Caco-2 (cell line): ENCODE measurements at regions not wholly inside any gene's neighbourhood (a gene's known extent, or its start where the extent isn't known, plus 50 kb on each side); places are given as distances from the start of the nearest gene placed in this dataset.
"Not testable (repeated sequence)": the region's sequence is repeated elsewhere in the genome, so short reads cannot be mapped to it uniquely, and the experiment has no call there.

ENCODE experiments used
- BruUV-seq: library from RNA; stranded (reverse); fragments of 400-500 nt; replicated peaks from 2 replicates; lab custom pipeline; 2021; lab: Mats Ljungman, UMichigan
- CTCF ChIA-PET: fragments of 300-600 bp; sonication (Branson Sonifier 250); formaldehyde crosslinking; loops from one replicate; lab custom pipeline; 2022; ENCODE audit warnings: antibody characterized with exemption; lab: Charles Lee
- POLR2A ChIA-PET: fragments of 300-600 bp; sonication (Branson Sonifier 250); formaldehyde crosslinking; loops from one replicate; lab custom pipeline; 2022; ENCODE audit warnings: antibody characterized with exemption; lab: Charles Lee
- DNase-seq, 2 experiments: peaks; one replicate each; pipeline versions ENCODE4 v3.0.0 to v3.0.0-alpha.2; 2020 to 2022
- H3K27me3 ChIP-seq: replicated peaks from 2 replicates; pipeline ENCODE4 v1.6.0; 2011; ENCODE audit warnings: low read length; ENCODE audit not compliant: control insufficient read depth, insufficient read depth
- H3K36me3 ChIP-seq: 2 replicates; pipeline ENCODE4 v1.5.1; 2011; ENCODE audit warnings: low read length; ENCODE audit not compliant: control insufficient read depth, insufficient read depth
- H3K4me1 ChIP-seq: fragments of 250-450 bp; sonication (Bioruptor Pico); 2 replicates; pipeline ENCODE4 v1.5.1; 2020; ENCODE audit warnings: mild to moderate bottlenecking
- H3K4me3 ChIP-seq: 2 replicates; pipeline ENCODE4 v1.5.1; 2011; ENCODE audit warnings: low read depth, mild to moderate bottlenecking, control low read depth, low read length
- H3K9me3 ChIP-seq: fragments of 250-450 bp; sonication (Bioruptor Pico); 2 replicates; pipeline ENCODE4 v1.5.1; 2020; ENCODE audit warnings: mild to moderate bottlenecking, moderate library complexity
- H3K27ac Mint-ChIP-seq: one replicate; pipeline ENCODE4 v1.8.0; 2022; ENCODE audit warnings: mixed read lengths; ENCODE audit not compliant: unreplicated experiment
- H3K27me3 Mint-ChIP-seq: one replicate; pipeline ENCODE4 v1.8.0; 2022; ENCODE audit warnings: mixed read lengths; ENCODE audit not compliant: insufficient read depth, unreplicated experiment
- H3K36me3 Mint-ChIP-seq: one replicate; pipeline ENCODE4 v1.8.0; 2022; ENCODE audit warnings: mild to moderate bottlenecking, mixed read lengths; ENCODE audit not compliant: insufficient read depth, unreplicated experiment
- H3K4me1 Mint-ChIP-seq: one replicate; pipeline ENCODE4 v1.8.0; 2022; ENCODE audit warnings: low read depth, mixed read lengths; ENCODE audit not compliant: unreplicated experiment
- H3K4me3 Mint-ChIP-seq: one replicate; pipeline ENCODE4 v1.8.0; 2022; ENCODE audit warnings: mild to moderate bottlenecking, moderate library complexity, mixed read lengths; ENCODE audit not compliant: unreplicated experiment
- H3K9me3 Mint-ChIP-seq: one replicate; pipeline ENCODE4 v1.8.0; 2022; ENCODE audit warnings: mixed read lengths; ENCODE audit not compliant: unreplicated experiment
- intact Hi-C: fragments of 100-400 bp; cut with micrococcal nuclease; formaldehyde crosslinking; loops from one replicate; pipeline ENCODE4 v1.10.0; 2022; ENCODE audit not compliant: unreplicated experiment
- TF ChIP-seq, protein P1 (sequence below), 2 experiments: fragments of 200-600 bp in 1 of 2; IDR thresholded peaks; 1 replicate in 1 of 2; 2 replicates in 1 of 2; pipeline versions ENCODE4 v1.5.1 to v1.8.0; 2011 to 2022; ENCODE audit warnings: antibody characterized with exemption in 1 of 2, control low read depth in 1 of 2, inconsistent platforms in 1 of 2, low read depth in 1 of 2, low read length in 1 of 2, mild to moderate bottlenecking in 1 of 2, moderate library complexity in 1 of 2; ENCODE audit not compliant: insufficient read depth in 1 of 2, severe bottlenecking in 1 of 2, unreplicated experiment in 1 of 2

DNA sequence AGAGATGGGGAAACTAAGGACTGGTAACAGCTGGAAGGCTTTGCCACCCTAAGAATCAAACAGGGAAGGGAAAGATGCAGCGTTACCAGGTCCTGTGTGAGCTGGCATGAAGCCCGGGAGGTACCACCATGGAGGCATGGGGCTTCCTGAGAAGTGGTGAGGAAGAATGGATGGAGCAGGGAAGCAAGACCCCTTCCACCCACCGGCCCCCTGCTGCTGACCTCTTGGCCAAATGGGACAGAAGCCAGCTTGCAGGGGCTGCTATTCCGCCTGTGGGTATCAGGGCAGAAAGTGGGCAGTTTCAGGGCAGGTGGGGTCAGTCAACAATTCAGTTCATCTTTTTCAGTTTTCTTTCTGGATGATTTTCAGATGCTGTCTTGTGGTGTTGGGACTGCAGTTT lies 1099.9 kb downstream of the TBC1D22A start:
- no TSS peak for BruUV-seq
- TF ChIP-seq, protein P1, sequence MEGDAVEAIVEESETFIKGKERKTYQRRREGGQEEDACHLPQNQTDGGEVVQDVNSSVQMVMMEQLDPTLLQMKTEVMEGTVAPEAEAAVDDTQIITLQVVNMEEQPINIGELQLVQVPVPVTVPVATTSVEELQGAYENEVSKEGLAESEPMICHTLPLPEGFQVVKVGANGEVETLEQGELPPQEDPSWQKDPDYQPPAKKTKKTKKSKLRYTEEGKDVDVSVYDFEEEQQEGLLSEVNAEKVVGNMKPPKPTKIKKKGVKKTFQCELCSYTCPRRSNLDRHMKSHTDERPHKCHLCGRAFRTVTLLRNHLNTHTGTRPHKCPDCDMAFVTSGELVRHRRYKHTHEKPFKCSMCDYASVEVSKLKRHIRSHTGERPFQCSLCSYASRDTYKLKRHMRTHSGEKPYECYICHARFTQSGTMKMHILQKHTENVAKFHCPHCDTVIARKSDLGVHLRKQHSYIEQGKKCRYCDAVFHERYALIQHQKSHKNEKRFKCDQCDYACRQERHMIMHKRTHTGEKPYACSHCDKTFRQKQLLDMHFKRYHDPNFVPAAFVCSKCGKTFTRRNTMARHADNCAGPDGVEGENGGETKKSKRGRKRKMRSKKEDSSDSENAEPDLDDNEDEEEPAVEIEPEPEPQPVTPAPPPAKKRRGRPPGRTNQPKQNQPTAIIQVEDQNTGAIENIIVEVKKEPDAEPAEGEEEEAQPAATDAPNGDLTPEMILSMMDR (IDR thresholded peaks at IDR 0.05; ENCODE audit: insufficient read depth in 1 of 2, low read depth in 1 of 2, low read length in 1 of 2, severe bottlenecking in 1 of 2, unreplicated experiment in 1 of 2), result no peak
- Histone ChIP-seq H3K36me3 (no peaks in the 10 kb centered on the region), H3K4me3 (no peak overlapping the region), H3K4me1 (no peaks in the 10 kb centered on the region), H3K27me3 (no peaks in the 10 kb centered on the region), H3K9me3 (no peaks in the 10 kb centered on the region)
- Mint-ChIP-seq H3K9me3 (no peaks in the 10 kb centered on the region), H3K4me3 (no peak overlapping the region), H3K4me1 (no peaks in the 10 kb centered on the region), H3K27ac (no peak overlapping the region), H3K36me3 (peaks cover 5% of the 10 kb centered on the region), H3K27me3 (no peaks in the 10 kb centered on the region)
- ChIA-PET POLR2A (no interaction called here), CTCF (no interaction called here)
- intact Hi-C loops, result no loop called here
- no peak for DNase-seq

- POLR2A ChIA-PET, H3K4me3 Mint-ChIP-seq, DNase-seq, H3K27me3 ChIP-seq, H3K4me3 ChIP-seq, H3K4me1 ChIP-seq, intact Hi-C loops, H3K27me3 Mint-ChIP-seq, H3K9me3 Mint-ChIP-seq, H3K36me3 ChIP-seq, H3K9me3 ChIP-seq, H3K4me1 Mint-ChIP-seq, BruUV-seq, CTCF ChIA-PET, H3K27ac Mint-ChIP-seq, H3K36me3 Mint-ChIP-seq: not testable (repeated sequence)
Observed at GRCh38 chr22:47860907-47861306, 1098.5 kb downstream of the TBC1D22A start.

- DNase-seq, result no peak
- intact Hi-C loops, result no loop called here
- Mint-ChIP-seq H3K9me3 (no peaks in the 10 kb centered on the region), H3K4me1 (no peaks in the 10 kb centered on the region), H3K27me3 (no peaks in the 10 kb centered on the region), H3K4me3 (no peak overlapping the region), H3K36me3 (peaks cover 5% of the 10 kb centered on the region), H3K27ac (no peak overlapping the region)
- Histone ChIP-seq H3K9me3 (no peaks in the 10 kb centered on the region), H3K27me3 (no peaks in the 10 kb centered on the region), H3K36me3 (no peaks in the 10 kb centered on the region), H3K4me3 (no peak overlapping the region), H3K4me1 (no peaks in the 10 kb centered on the region)
- TF ChIP-seq, protein P1 (IDR thresholded peaks at IDR 0.05; ENCODE audit: insufficient read depth in 1 of 2, low read depth in 1 of 2, low read length in 1 of 2, severe bottlenecking in 1 of 2, unreplicated experiment in 1 of 2), result no peak
- POLR2A ChIA-PET, result no interaction called here
- CTCF ChIA-PET, result no interaction called here
- BruUV-seq, result no TSS peak
Observed at GRCh38 chr22:47859881-47860525, 1097.6 kb downstream of the TBC1D22A start.
